ENCODE measurements at regions not wholly inside any gene's neighbourhood (a gene's known extent, or its start where the extent isn't known, plus 50 kb on each side); places are given as distances from the start of the nearest gene placed in this dataset.

- no peak for DNase-seq
Observed at GRCh38 chr10:44240584-44241205, 144.2 kb downstream of the CXCL12 start.

- DNase-seq: no peak
Observed at GRCh38 chr10:44238212-44238611, 146.7 kb downstream of the CXCL12 start.

GRCh38 chr10:44237364-44238049 is 147.4 kb downstream of the CXCL12 start:
- DNase-seq: no peak

GRCh38 chr10:44235363-44235762 is 149.5 kb downstream of the CXCL12 start:
- no peak for DNase-seq

DNA sequence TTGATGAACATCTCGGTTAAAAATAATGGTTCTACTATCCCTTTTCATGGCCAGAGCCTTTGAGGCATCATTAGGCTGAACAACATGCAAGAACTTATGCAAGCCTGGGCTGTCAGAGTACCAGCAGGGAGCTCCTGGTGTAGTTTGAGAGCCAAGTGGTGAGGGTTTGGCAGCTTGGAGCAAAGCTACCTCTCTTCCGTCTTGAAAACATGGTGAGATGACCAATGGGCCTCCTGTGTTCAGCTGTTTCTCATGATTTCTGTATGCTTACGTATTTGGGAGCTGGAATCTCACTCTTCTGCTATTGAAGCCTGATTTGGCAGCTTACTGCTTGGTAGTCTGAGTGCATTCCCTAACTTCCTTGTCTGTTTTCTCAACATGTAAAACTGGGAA is 150.4 kb downstream of the CXCL12 start:
- DNase-seq: no peak

GRCh38 chr10:44233561-44234482 is 151.1 kb downstream of the CXCL12 start:
- DNase-seq: no peak

DNA sequence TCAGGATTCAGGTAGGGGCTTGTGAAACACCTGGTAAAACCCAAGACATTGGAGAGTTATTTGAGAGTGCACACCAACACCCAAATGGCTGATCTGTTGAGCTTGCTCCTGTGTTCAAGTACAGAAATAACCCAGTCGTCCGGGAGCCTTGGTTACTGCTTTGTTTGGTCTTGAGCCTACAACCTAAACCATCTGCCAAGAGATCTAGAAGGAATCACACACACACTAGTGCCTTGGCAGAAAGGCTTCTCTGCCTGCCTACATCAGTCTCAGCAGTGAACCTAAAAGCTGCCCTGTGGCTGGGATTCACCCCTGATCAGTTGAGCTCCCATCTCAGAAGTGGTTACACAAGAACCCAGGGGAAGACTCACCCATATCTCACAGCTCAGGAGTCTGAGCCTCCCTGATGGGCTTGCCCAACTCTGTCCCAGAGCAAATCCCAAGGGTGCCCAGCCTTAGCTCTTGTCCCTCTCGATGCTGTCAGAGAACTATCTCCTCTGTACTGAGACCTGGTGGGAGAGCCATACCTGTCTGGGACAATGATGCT is 167.6 kb downstream of the CXCL12 start:
- DNase-seq: no peak

DNA sequence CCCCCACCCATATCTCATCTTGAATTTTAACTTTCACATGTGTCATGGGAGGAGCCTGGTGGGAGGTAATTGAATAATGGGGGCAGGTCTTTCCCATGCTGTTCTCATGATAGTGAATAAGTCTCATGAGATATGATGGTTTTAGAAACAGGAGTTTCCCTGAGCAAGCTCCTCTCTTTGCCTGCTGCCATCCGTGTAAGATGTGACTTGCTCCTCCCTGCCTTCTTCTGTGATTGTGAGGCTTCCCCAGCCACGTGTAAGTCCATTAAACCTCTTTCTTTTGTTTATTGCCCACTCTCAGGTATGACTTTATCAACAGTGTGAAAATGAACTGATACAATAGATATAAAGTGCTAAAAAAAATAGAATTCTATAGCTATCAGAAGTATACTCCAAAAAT is 168.8 kb downstream of the CXCL12 start:
- no peak for DNase-seq

- no peak for DNase-seq
Observed at GRCh38 chr10:44209811-44210210, 175.1 kb downstream of the CXCL12 start.

DNA sequence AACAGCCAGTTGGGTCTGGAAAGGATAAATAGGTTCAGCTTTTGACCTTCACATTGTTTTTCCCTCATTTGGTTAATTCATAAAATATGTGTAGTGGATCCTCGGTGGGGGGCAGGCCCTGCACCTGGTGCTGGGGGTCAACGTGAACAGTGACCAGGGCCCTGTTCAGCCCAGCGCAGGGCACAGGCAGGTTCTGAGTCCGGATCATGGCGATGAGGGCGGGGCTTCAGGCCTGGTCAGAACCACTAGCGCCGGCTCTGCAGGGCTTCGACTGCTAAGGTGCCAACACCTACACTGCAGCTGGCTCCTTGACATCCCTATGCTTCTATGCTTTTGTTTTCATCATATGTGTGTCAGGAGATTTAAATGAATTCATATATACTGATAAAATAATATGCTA is 177.7 kb downstream of the CXCL12 start:
- DNase-seq: no peak

- DNase-seq: no peak
Observed at GRCh38 chr10:44206127-44206818, 178.6 kb downstream of the CXCL12 start.

DNA sequence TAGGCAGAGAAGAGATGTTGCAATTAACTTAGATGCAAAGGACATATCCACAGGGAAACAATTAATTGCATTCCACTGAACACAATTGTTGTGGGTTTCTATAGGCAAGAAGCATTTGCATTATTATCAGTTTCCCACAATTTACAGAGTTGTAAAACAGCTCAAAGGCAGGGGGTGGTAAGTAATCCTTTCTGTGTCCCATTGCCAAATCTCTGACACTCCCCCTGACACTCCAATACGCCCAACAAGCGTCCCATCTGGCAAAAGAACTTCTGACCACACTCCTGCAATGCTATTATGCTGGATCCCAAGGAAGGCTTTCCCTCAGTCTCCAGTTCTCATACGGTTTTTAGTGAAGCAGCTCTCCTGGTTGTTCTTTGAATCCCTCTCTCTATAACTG is 179.8 kb downstream of the CXCL12 start:
- no peak for DNase-seq

- no peak for DNase-seq
Observed at GRCh38 chr10:44203535-44203934, 181.4 kb downstream of the CXCL12 start.

GRCh38 chr10:44202952-44203351 is 181.9 kb downstream of the CXCL12 start:
- no peak for DNase-seq

DNA sequence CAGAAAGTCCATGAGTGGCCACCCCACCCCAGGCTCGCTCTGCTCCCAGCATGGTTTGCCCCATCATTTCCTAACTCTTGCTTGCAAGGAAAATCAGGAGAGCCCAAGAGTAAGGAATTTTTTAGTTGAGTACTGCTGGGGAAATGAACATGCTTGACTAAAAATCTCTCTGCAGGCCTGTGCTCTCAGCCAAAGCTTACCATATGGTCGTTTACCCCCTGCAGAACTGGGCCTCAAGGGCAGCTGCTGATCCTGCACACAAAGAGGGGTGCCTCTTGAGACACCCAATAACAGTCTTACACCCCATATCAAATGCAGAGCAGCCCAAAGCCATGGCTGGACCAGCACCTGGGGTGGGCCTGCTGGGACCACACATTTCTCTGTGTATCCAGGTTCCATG is 183.2 kb downstream of the CXCL12 start:
- no peak for DNase-seq

- no peak for DNase-seq
Observed at GRCh38 chr10:44201011-44201410, 183.9 kb downstream of the CXCL12 start.

- no peak for DNase-seq
Observed at GRCh38 chr10:44199991-44200655, 184.8 kb downstream of the CXCL12 start.

- no peak for DNase-seq
Observed at GRCh38 chr10:44199267-44199666, 185.6 kb downstream of the CXCL12 start.

DNA sequence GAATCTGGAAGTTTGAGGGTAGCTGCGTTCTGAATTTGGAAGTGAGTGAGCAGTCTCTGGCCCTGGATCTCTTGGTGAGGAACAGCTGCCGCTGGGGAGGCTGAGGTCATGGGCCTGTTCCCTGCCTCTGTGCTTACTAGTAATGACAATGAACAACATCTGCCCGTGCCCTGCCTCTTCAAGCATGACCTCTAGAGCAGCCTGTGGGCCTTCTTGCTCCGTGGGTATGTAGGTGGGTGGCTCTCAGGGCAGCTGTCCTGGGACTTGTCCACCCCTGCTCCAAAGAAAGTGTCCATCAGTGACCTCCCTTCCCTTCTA is 186.2 kb downstream of the CXCL12 start:
- no peak for DNase-seq

DNA sequence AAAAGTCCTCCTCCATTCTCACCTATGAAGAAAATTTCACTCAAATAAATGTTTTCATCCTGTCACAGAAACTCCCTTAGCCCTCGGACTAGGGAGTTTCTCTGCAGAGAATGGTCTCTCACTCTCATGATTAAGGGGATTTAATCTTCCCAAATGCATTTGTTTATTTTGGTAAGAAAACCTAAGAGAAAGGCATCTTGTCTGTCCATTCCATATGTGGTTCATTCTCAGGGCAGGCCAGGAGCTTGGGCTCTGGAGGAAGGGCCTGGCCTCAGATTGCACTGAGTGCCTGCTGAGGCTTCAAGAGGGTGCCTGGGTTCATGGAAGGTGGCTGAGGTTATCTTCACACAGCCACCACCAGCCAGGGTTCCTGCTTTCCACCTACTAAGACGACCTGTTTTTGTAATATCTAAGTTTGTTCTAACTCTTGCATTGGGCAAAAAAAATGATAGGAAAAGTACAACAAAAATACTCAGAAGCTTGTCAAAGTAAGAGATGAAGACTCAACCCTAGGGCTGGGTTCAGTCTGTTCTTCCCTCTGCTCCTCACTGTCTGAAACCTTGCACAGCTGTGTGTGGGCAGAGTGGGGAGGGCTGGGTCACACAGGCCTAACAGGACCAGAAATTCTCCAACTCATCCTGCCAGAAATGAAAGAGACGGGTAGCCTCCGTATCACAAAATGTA is 186.7 kb downstream of the CXCL12 start:
- DNase-seq: no peak

DNA sequence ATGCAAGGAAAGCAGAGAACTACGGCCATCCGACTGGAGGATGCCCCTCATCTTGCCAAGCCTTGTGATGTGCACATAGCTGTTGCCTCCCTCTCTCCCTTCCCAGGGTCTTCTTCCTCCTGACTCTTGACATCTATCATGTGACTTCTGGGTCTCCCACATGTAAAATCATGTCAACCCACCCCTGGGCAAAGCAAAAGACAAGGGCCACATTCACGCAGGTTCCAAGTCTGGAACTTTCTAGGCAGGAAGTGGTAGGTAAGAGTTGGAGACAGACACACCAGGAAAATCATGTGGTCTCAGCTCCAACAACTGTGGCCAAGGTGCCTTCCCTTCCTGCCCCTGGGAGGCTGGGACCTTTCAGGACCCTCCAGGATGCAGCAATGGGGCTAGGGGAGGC is 187.3 kb downstream of the CXCL12 start:
- DNase-seq: no peak

GRCh38 chr10:44196336-44196735 is 188.6 kb downstream of the CXCL12 start:
- no peak for DNase-seq
